ENCODE measurements at regions not wholly inside any gene's neighbourhood (a gene's known extent, or its start where the extent isn't known, plus 50 kb on each side); places are given as distances from the start of the nearest gene placed in this dataset.

GRCh38 chr6:144746902-144747469, 461.9 kb downstream of the UTRN start:
- TF ChIP-seq CTCF (IDR thresholded peaks at IDR 0.05; ENCODE audit: low read depth, low read length, missing input control) (no peak), REST (IDR thresholded peaks at IDR 0.05) (no peak)

Data from liver (tissue), 2 donors.